ENCODE measurements at regions not wholly inside any gene's neighbourhood (a gene's known extent, or its start where the extent isn't known, plus 50 kb on each side); places are given as distances from the start of the nearest gene placed in this dataset.

- no peak for TF ChIP-seq FOXJ3 (CRISPR knock-in tag; IDR thresholded peaks at IDR 0.05; ENCODE audit: borderline replicate concordance)
- TF ChIP-seq ATF3 (CRISPR knock-in tag; conservative IDR thresholded peaks at IDR 0.05): no peak
- no peak for TF ChIP-seq MAX (CRISPR knock-in tag; IDR thresholded peaks at IDR 0.05)
- TF ChIP-seq KAT7 (CRISPR knock-in tag; IDR thresholded peaks at IDR 0.05; ENCODE audit: borderline replicate concordance): no peak
- TF ChIP-seq NFE2L1 (CRISPR knock-in tag; IDR thresholded peaks at IDR 0.05): no peak
- TF ChIP-seq TEAD1 (CRISPR knock-in tag; IDR thresholded peaks at IDR 0.05): no peak
- no peak for TF ChIP-seq NR3C1 (CRISPR knock-in tag; conservative IDR thresholded peaks at IDR 0.05; ENCODE audit: low read depth)
- no peak for TF ChIP-seq ESRRA (CRISPR knock-in tag; IDR thresholded peaks at IDR 0.05; ENCODE audit: borderline replicate concordance)
- no peak for TF ChIP-seq PRDM15 (CRISPR knock-in tag; IDR thresholded peaks at IDR 0.05)
- no peak for TF ChIP-seq MLX (CRISPR knock-in tag; IDR thresholded peaks at IDR 0.05)
- TF ChIP-seq SMAD3 (CRISPR knock-in tag; IDR thresholded peaks at IDR 0.05; ENCODE audit: borderline replicate concordance): no peak
- no peak for TF ChIP-seq ZNF263 (CRISPR knock-in tag; IDR thresholded peaks at IDR 0.05; ENCODE audit: low read depth)
- no peak for TF ChIP-seq ZBTB43 (CRISPR knock-in tag; IDR thresholded peaks at IDR 0.05)
- CTCF ChIA-PET: no interaction called here
- H3K4me1 Mint-ChIP-seq: peaks cover 24% of the 10 kb centered on the region
- no peak overlapping the region for H3K4me3 Mint-ChIP-seq
- no peak for DNase-seq (ENCODE audit: low spot score)
- POLR2A ChIA-PET: no interaction called here
- H3K9me3 Mint-ChIP-seq: peaks cover 39% of the 10 kb centered on the region
- peaks cover 45% of the 10 kb centered on the region for H3K27me3 Mint-ChIP-seq (ENCODE audit: low read depth)
- H3K27ac Mint-ChIP-seq: no peak overlapping the region
- peaks cover 35% of the 10 kb centered on the region for H3K36me3 Mint-ChIP-seq
- no peak for ATAC-seq
These were observed 630.5 kb downstream of the TBL1XR1 start for GRCh38 chr3:176566757-176567156.

- POLR2A ChIA-PET: no interaction called here
- H3K27ac Mint-ChIP-seq: no peak overlapping the region
- peaks cover 38% of the 10 kb centered on the region for H3K9me3 Mint-ChIP-seq
- peaks cover 43% of the 10 kb centered on the region for H3K27me3 Mint-ChIP-seq (ENCODE audit: low read depth)
- ATAC-seq: peak; percentile 92
- peaks cover 18% of the 10 kb centered on the region for H3K4me1 Mint-ChIP-seq
- no peak for DNase-seq (ENCODE audit: low spot score)
- CTCF ChIA-PET: no interaction called here
- no peak overlapping the region for H3K4me3 Mint-ChIP-seq
- H3K36me3 Mint-ChIP-seq: peaks cover 35% of the 10 kb centered on the region
- TF ChIP-seq TEAD4 (CRISPR knock-in tag; IDR thresholded peaks at IDR 0.05) (no peak), AFF4 (CRISPR knock-in tag; IDR thresholded peaks at IDR 0.05; ENCODE audit: borderline replicate concordance) (no peak), ATF1 (CRISPR knock-in tag; IDR thresholded peaks at IDR 0.05) (no peak), ZNF263 (CRISPR knock-in tag; IDR thresholded peaks at IDR 0.05; ENCODE audit: low read depth) (no peak), NR2C2 (CRISPR knock-in tag; IDR thresholded peaks at IDR 0.05) (no peak), E2F1 (CRISPR knock-in tag; IDR thresholded peaks at IDR 0.05) (no peak), AR (CRISPR knock-in tag; IDR thresholded peaks at IDR 0.05) (no peak), ZNF512 (CRISPR knock-in tag; IDR thresholded peaks at IDR 0.05; ENCODE audit: borderline replicate concordance) (no peak)
These were observed 635.0 kb downstream of the TBL1XR1 start for GRCh38 chr3:176562331-176562730.

Measured in WTC11 (cell line).